M059J (cell line): ENCODE measurements at regions not wholly inside any gene's neighbourhood (a gene's known extent, or its start where the extent isn't known, plus 50 kb on each side); places are given as distances from the start of the nearest gene placed in this dataset.
"Not testable (repeated sequence)": the region's sequence is repeated elsewhere in the genome, so short reads cannot be mapped to it uniquely, and the experiment has no call there.

Experiments
- DNase-seq: peaks from one replicate; pipeline ENCODE4 v3.0.0-alpha.2; 2012; ENCODE audit warnings: low read depth

GRCh38 chrX:22533898-22534297 lies 261.2 kb downstream of the CBLL2 start:
- DNase-seq, result no peak

GRCh38 chrX:22534643-22535042 lies 261.9 kb downstream of the CBLL2 start:
- DNase-seq, result peak; percentile 68

GRCh38 chrX:22536746-22537304 lies 264.1 kb downstream of the CBLL2 start:
- DNase-seq, result no peak

- DNase-seq, result no peak
These were observed 265.9 kb downstream of the CBLL2 start for GRCh38 chrX:22538580-22538979.

- DNase-seq, result no peak
These were observed 269.2 kb downstream of the CBLL2 start for GRCh38 chrX:22541926-22542325.

- DNase-seq, result no peak
These were observed 269.9 kb downstream of the CBLL2 start for GRCh38 chrX:22542641-22543040.

- DNase-seq, result no peak
These were observed 286.8 kb downstream of the CBLL2 start for GRCh38 chrX:22559506-22559905.

- DNase-seq, result peak; percentile 10
These were observed 302.6 kb downstream of the CBLL2 start for GRCh38 chrX:22575161-22575845.

DNA sequence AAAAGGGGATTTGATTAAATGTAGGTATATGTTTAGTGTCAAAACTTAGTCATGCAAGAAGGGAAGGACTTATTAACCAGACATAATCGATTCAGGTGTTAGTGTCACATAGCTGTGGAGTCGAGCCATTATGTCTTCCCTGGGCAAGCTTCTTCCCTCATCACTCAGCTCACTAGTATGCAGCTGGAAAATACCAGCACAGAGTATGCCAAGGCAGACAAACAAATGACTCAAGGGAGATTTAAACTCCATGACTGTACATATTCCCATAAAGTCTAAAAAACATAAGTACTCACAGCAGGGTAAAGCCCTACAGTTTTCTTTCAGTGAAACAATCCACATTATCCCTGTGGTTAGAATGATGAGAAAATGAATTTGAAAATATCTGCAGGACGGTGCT lies 304.5 kb downstream of the CBLL2 start:
- peak; percentile 37 for DNase-seq

DNA sequence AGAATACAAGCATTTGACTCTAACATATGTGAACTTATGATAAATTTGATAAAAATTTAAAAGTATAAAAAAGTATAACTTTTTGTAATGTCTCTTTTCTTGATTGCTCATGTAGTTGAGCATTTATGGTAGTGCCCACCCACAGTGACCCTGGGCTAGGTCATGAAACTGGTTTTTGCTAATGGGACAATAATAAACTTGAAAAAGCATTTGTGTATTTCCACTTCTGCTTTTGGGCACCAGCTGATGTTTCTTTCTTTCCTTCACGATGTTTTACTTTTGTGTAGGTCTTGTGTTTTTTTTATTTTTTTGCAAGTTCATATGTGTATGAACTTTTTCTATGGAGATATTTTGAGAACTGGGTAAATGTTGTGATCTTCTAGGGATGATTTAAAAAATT lies 313.1 kb downstream of the CBLL2 start:
- DNase-seq, result no peak

DNA sequence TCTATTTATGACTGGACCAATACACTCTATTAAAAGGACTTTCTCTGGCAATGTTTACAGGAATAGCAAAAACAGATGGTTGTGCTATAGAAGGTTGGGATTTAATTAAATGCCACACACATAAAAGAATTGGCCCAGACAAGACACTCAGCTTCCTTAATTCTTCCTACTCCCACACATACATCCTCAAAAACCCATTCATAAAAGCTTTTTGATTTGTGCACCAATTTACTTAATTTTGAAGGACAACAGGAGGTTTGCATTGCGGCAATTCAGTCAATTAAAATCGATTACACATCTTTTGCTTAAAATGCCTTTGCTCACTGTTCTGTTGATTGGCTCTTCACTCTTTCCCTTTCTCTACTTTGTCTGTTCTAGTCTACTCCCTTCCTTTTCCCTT lies 317.1 kb downstream of the CBLL2 start:
- no peak for DNase-seq

DNA sequence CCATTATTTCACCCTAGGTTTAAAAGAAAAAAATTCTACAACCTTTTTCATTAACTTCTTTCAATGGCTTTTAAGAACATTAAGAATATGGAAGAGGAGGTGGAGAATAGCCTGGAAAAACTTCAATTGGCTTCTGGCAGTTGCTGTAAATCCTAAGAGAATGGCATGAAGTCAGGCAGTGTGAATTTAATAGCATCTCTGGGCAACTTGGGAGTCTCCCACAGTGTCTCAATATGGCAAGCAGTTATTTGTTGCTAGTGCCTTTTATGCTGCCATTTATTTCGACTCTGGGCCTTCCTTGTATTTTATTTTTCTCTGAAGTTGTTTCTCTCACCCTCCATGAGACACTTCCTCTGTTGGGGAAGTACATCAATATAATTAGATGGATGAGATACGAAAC lies 322.1 kb downstream of the CBLL2 start:
- no peak for DNase-seq

DNA sequence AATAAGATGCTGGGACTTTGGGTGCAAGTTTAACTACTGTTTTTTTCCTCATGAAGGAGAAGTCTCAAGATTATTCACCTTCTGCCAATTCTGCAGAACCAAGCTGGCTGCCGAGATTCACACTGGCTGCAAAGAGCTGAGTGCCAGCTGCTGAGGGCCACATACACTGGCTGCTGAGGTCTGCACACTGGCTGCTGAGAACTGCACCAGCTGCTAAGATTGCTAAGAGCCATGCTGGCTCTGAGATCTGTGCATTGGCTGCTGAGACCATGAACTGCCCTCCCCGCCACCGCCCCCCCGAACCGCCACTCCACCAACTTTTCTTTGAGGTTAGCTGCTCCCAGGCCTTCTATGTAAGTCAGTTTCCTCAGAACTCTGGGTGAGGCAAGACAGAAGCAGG lies 330.3 kb downstream of the CBLL2 start:
- no peak for DNase-seq

- DNase-seq, result not testable (repeated sequence)
These were observed 336.7 kb downstream of the CBLL2 start for GRCh38 chrX:22609452-22609851.

GRCh38 chrX:22616867-22617266 lies 344.2 kb downstream of the CBLL2 start:
- DNase-seq, result no peak

- no peak for DNase-seq
These were observed 354.9 kb downstream of the CBLL2 start for GRCh38 chrX:22627576-22627975.

GRCh38 chrX:22628275-22628674 lies 355.6 kb downstream of the CBLL2 start:
- no peak for DNase-seq

DNA sequence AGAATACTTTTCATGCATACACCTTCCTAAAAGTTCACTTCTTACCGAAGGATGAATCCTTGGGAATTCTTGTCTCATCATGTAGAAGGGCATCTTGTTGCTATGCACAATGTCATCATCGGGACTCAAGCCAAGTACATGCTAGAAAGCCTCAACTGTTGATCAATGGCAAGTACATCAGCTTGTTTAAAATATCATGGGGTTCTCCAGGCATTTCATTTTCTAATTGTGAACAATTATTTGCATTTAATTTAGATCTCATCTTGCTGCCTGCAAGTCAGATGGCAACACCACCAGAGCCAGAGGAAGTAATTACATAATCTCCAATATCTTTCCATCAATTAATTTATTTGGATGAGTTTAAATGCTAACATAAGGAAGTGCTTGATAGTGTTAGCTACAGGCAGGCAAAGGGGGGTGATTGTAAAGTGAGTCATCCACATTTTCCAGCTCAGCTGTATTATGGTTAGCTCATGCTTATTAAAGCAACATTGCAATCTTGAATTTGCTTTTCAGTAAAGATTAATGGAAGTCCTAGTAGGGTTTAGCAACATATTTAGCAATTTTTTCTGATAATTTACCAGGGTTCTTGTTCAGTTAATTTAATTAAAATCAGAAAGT lies 356.5 kb downstream of the CBLL2 start:
- peak; percentile 2 for DNase-seq

DNA sequence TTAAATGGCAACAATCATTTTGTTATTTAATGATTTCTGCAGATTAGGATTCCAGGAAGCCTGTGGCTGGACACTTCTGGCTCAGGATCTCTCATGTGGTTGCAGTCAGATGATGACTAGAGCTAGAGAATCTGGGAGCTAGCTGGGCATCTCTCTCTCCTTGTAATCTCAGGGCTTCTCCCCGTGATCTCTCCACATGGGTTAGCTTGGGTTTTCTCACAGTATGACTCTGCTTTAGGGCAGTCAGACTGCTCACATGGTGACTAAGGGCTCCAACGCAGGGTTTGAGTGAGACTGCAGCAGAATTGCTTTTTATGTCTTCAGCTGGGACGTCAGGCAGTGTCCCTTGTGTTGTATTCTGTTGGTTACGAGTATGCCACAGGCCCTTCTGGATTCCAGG lies 361.4 kb downstream of the CBLL2 start:
- DNase-seq, result peak; percentile 13

- DNase-seq, result no peak
These were observed 362.0 kb downstream of the CBLL2 start for GRCh38 chrX:22634751-22635150.

- DNase-seq, result no peak
These were observed 351.5 kb upstream of the DDX53 start for GRCh38 chrX:22648281-22648680.

- no peak for DNase-seq
These were observed 349.1 kb upstream of the DDX53 start for GRCh38 chrX:22650691-22651090.

- DNase-seq, result peak; percentile 18
These were observed 347.2 kb upstream of the DDX53 start for GRCh38 chrX:22652596-22652995.

- no peak for DNase-seq
These were observed 339.0 kb upstream of the DDX53 start for GRCh38 chrX:22660756-22661155.
